Neural progenitor cell (in vitro differentiated cells): ENCODE measurements at regions not wholly inside any gene's neighbourhood (a gene's known extent, or its start where the extent isn't known, plus 50 kb on each side); places are given as distances from the start of the nearest gene placed in this dataset.

Experiments used
- DNase-seq: peaks from one replicate; pipeline ENCODE4 v3.0.0-alpha.2; 2016; ENCODE audit warnings: low spot score
- H2AFZ ChIP-seq: fragments of 200-600 bp; sonication (generic); replicated peaks from 2 replicates; pipeline ENCODE4 v1.6.1; 2016; ENCODE audit warnings: antibody characterized with exemption
- H3F3A ChIP-seq: fragments of 200-600 bp; sonication (generic); 2 replicates; pipeline ENCODE4 v1.6.1; 2016; ENCODE audit warnings: antibody characterized with exemption, low read depth
- H3K27ac ChIP-seq: fragments of 200-600 bp; sonication (generic); 2 replicates; pipeline ENCODE4 v1.5.1; 2016; ENCODE audit warnings: mild to moderate bottlenecking
- H3K27me3 ChIP-seq: fragments of 200-600 bp; sonication (generic); 2 replicates; pipeline ENCODE4 v1.6.1; 2016; ENCODE audit warnings: mild to moderate bottlenecking, moderate library complexity
- H3K36me3 ChIP-seq: fragments of 200-600 bp; sonication (generic); 2 replicates; pipeline ENCODE4 v1.5.1; 2016
- H3K4me1 ChIP-seq: fragments of 200-600 bp; sonication (generic); 2 replicates; pipeline ENCODE4 v1.6.1; 2016; ENCODE audit warnings: mixed run types
- H3K4me2 ChIP-seq: fragments of 200-600 bp; sonication (generic); 2 replicates; pipeline ENCODE4 v1.6.1; 2016
- H3K4me3 ChIP-seq: fragments of 200-600 bp; sonication (generic); 2 replicates; pipeline ENCODE4 v1.5.1; 2016
- H3K79me2 ChIP-seq: fragments of 200-600 bp; sonication (generic); 2 replicates; pipeline ENCODE4 v1.6.1; 2016; ENCODE audit warnings: low read depth
- H3K9ac ChIP-seq: fragments of 200-600 bp; sonication (generic); 2 replicates; pipeline ENCODE4 v1.6.1; 2016
- H3K9me3 ChIP-seq: fragments of 200-600 bp; sonication (generic); 2 replicates; pipeline ENCODE4 v1.5.1; 2016; ENCODE audit warnings: low read depth
- H4K20me1 ChIP-seq: fragments of 200-600 bp; sonication (generic); 2 replicates; pipeline ENCODE4 v1.6.1; 2016; ENCODE audit warnings: low read depth
- H3K27ac Mint-ChIP-seq: 3 replicates; pipeline ENCODE4 v1.8.0; 2021; ENCODE audit warnings: mixed read lengths
- H3K27me3 Mint-ChIP-seq: 2 replicates; pipeline ENCODE4 v1.8.0; 2022; ENCODE audit warnings: low read depth, mild to moderate bottlenecking, inconsistent platforms, moderate library complexity, mixed read lengths; ENCODE audit not compliant: insufficient read depth
- H3K36me3 Mint-ChIP-seq: 3 replicates; pipeline ENCODE4 v1.8.0; 2021; ENCODE audit warnings: mixed read lengths
- H3K4me1 Mint-ChIP-seq: 3 replicates; pipeline ENCODE4 v1.8.0; 2021; ENCODE audit warnings: mixed read lengths
- H3K4me3 Mint-ChIP-seq: 3 replicates; pipeline ENCODE4 v1.8.0; 2021; ENCODE audit warnings: mild to moderate bottlenecking, moderate library complexity, mixed read lengths
- H3K9me3 Mint-ChIP-seq: 3 replicates; pipeline ENCODE4 v1.8.0; 2020; ENCODE audit warnings: mixed read lengths
- EZH2 ChIP-seq: fragments of 200-600 bp; sonication (generic); IDR thresholded peaks from 2 replicates; pipeline ENCODE4 v1.6.1; 2017; ENCODE audit warnings: antibody characterized with exemption, mild to moderate bottlenecking, moderate library complexity
- EZH2phosphoT487 ChIP-seq: fragments of 200-600 bp; sonication (generic); IDR thresholded peaks from 2 replicates; pipeline ENCODE4 v1.6.1; 2017; ENCODE audit warnings: antibody characterized with exemption
- TF ChIP-seq, protein P1 (sequence below): fragments of 200-600 bp; sonication (generic); IDR thresholded peaks from 2 replicates; pipeline ENCODE4 v1.5.1; 2017; ENCODE audit warnings: antibody characterized with exemption, mild to moderate bottlenecking

DNA sequence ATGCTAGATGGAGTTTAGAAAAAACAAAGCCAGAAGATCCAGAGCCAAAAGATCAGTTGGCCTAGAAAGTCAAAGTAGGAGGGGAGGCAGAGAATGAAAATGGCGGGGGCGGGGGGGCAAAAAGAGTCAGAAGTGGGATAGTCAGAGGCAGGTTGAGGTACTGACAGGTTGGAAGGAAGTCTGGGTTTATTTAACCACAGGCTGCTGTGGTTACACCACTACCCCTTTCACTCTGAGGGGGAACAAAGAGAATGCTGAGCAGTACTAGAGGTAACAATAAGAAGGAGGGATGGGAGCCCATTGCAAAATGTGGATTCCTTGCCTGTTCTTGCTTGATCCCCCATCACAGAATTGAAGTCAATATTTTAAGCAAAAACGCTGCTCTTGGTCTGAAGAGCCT lies 111.8 kb downstream of the CAVIN4 start:
- TF ChIP-seq EZH2phosphoT487 (no peak), EZH2 (no peak)
- TF ChIP-seq, protein P1, sequence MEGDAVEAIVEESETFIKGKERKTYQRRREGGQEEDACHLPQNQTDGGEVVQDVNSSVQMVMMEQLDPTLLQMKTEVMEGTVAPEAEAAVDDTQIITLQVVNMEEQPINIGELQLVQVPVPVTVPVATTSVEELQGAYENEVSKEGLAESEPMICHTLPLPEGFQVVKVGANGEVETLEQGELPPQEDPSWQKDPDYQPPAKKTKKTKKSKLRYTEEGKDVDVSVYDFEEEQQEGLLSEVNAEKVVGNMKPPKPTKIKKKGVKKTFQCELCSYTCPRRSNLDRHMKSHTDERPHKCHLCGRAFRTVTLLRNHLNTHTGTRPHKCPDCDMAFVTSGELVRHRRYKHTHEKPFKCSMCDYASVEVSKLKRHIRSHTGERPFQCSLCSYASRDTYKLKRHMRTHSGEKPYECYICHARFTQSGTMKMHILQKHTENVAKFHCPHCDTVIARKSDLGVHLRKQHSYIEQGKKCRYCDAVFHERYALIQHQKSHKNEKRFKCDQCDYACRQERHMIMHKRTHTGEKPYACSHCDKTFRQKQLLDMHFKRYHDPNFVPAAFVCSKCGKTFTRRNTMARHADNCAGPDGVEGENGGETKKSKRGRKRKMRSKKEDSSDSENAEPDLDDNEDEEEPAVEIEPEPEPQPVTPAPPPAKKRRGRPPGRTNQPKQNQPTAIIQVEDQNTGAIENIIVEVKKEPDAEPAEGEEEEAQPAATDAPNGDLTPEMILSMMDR = no peak
- H3K9me3 Mint-ChIP-seq = no peaks in the 10 kb centered on the region
- Histone ChIP-seq H4K20me1 (no peaks in the 10 kb centered on the region), H3K4me1 (no peaks in the 10 kb centered on the region), H3K27me3 (no peaks in the 10 kb centered on the region), H3K79me2 (no peaks in the 10 kb centered on the region), H3K4me2 (no peak overlapping the region), H3K36me3 (no peaks in the 10 kb centered on the region), H3K9ac (no peak overlapping the region), H3K4me3 (no peak overlapping the region), H3F3A (no peaks in the 10 kb centered on the region), H3K27ac (no peak overlapping the region), H2AFZ (no peak overlapping the region), H3K9me3 (no peaks in the 10 kb centered on the region)
- DNase-seq = no peak
- H3K36me3 Mint-ChIP-seq = no peaks in the 10 kb centered on the region
- no peaks in the 10 kb centered on the region for H3K27me3 Mint-ChIP-seq
- no peak overlapping the region for H3K27ac Mint-ChIP-seq
- no peak overlapping the region for H3K4me3 Mint-ChIP-seq
- no peaks in the 10 kb centered on the region for H3K4me1 Mint-ChIP-seq

DNA sequence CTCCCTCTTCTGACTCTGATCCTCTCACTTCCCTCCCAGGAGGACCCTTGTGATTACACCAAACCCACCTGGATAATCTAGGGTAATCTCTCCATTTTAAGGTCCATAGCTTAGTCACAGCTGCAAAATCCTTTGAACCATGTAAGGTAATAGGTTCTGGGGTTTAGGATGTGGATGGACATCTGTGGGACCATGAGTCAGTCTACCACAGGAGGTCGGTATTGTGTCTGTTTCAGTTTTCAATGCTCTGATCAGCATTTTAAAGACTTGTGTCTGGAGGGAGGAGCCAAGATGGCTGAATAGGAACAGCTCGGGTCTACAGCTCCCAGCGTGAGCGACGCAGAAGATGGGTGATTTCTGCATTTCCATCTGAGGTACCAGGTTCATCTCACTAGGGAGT lies 112.6 kb downstream of the CAVIN4 start:
- Mint-ChIP-seq H3K36me3 (no peaks in the 10 kb centered on the region), H3K4me1 (no peaks in the 10 kb centered on the region), H3K9me3 (no peaks in the 10 kb centered on the region), H3K27me3 (no peaks in the 10 kb centered on the region), H3K4me3 (peak overlapping the region; percentile 35), H3K27ac (no peak overlapping the region)
- Histone ChIP-seq H3F3A (no peaks in the 10 kb centered on the region), H3K4me3 (no peak overlapping the region), H3K27ac (no peak overlapping the region), H3K27me3 (no peaks in the 10 kb centered on the region), H4K20me1 (no peaks in the 10 kb centered on the region), H3K4me2 (no peak overlapping the region), H3K9me3 (no peaks in the 10 kb centered on the region), H2AFZ (peak overlapping the region; percentile 10), H3K36me3 (no peaks in the 10 kb centered on the region), H3K4me1 (no peaks in the 10 kb centered on the region), H3K9ac (no peak overlapping the region), H3K79me2 (no peaks in the 10 kb centered on the region)
- no peak for DNase-seq
- TF ChIP-seq, protein P1 = no peak
- TF ChIP-seq EZH2 (no peak), EZH2phosphoT487 (no peak)

DNA sequence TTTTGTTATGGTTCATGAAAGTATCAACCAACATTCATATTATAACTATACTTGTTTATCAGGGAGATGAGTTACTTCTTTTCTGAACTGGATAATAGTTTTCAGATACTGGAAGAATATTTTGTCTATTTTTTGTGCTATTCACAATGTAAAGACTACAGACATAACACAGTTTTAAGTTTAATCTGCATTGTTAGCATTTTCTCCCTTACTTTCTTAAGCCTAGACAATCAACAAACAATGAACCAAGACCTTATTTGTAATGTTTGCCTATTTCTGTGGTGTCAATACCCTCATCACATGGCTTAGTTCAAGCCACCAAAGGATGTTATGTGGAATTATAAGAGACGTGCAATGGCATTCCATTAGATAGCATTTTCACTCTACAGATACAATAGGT lies 119.5 kb downstream of the CAVIN4 start:
- Histone ChIP-seq H3K27me3 (no peaks in the 10 kb centered on the region), H3K4me3 (no peak overlapping the region), H2AFZ (no peak overlapping the region), H3K79me2 (no peaks in the 10 kb centered on the region), H4K20me1 (no peaks in the 10 kb centered on the region), H3K4me2 (no peak overlapping the region), H3K36me3 (no peaks in the 10 kb centered on the region), H3K27ac (no peak overlapping the region), H3K9me3 (no peaks in the 10 kb centered on the region), H3K4me1 (no peaks in the 10 kb centered on the region), H3F3A (no peaks in the 10 kb centered on the region), H3K9ac (no peak overlapping the region)
- Mint-ChIP-seq H3K4me3 (no peak overlapping the region), H3K27ac (no peak overlapping the region), H3K36me3 (no peaks in the 10 kb centered on the region), H3K9me3 (no peaks in the 10 kb centered on the region), H3K4me1 (no peaks in the 10 kb centered on the region), H3K27me3 (no peaks in the 10 kb centered on the region)
- TF ChIP-seq EZH2phosphoT487 (no peak), EZH2 (no peak)
- TF ChIP-seq, protein P1 = no peak
- DNase-seq = no peak

DNA sequence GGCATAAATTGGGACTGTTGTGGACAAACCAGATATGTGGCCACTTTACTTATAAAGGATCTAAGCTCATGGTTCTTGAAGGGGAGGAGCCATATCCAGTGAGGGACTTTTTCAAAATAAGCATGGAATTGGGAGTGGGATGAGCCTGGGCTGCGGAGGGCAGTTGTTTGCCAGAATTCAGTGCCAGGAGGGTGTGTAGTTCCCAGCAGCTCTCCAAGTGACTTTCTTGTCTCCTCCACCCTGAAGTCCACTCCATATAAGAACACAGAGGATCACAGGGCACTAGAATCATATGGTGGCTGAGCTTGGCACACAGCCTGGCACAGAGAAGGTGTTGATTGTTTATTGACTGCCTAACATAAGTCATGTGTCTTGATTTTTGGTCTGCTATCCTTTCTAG lies 121.1 kb downstream of the CAVIN4 start:
- Mint-ChIP-seq H3K4me3 (no peak overlapping the region), H3K36me3 (no peaks in the 10 kb centered on the region), H3K4me1 (no peaks in the 10 kb centered on the region), H3K9me3 (no peaks in the 10 kb centered on the region), H3K27ac (peak overlapping the region; percentile 39), H3K27me3 (peaks cover 3% of the 10 kb centered on the region)
- Histone ChIP-seq H3K79me2 (no peaks in the 10 kb centered on the region), H3K9ac (no peak overlapping the region), H3K4me3 (no peak overlapping the region), H3K4me1 (no peaks in the 10 kb centered on the region), H3K9me3 (no peaks in the 10 kb centered on the region), H3K27ac (no peak overlapping the region), H4K20me1 (no peaks in the 10 kb centered on the region), H3F3A (no peaks in the 10 kb centered on the region), H3K27me3 (no peaks in the 10 kb centered on the region), H3K36me3 (no peaks in the 10 kb centered on the region), H2AFZ (no peak overlapping the region), H3K4me2 (no peak overlapping the region)
- TF ChIP-seq EZH2 (no peak), EZH2phosphoT487 (no peak)
- TF ChIP-seq, protein P1 = no peak
- no peak for DNase-seq
